ENCODE measurements at regions not wholly inside any gene's neighbourhood (a gene's known extent, or its start where the extent isn't known, plus 50 kb on each side); places are given as distances from the start of the nearest gene placed in this dataset.

GRCh38 chrX:123809854-123810375 lies 49.9 kb upstream of the XIAP start:
- DNase-seq (ENCODE audit: low spot score), result no peak
- TF ChIP-seq, protein P1, sequence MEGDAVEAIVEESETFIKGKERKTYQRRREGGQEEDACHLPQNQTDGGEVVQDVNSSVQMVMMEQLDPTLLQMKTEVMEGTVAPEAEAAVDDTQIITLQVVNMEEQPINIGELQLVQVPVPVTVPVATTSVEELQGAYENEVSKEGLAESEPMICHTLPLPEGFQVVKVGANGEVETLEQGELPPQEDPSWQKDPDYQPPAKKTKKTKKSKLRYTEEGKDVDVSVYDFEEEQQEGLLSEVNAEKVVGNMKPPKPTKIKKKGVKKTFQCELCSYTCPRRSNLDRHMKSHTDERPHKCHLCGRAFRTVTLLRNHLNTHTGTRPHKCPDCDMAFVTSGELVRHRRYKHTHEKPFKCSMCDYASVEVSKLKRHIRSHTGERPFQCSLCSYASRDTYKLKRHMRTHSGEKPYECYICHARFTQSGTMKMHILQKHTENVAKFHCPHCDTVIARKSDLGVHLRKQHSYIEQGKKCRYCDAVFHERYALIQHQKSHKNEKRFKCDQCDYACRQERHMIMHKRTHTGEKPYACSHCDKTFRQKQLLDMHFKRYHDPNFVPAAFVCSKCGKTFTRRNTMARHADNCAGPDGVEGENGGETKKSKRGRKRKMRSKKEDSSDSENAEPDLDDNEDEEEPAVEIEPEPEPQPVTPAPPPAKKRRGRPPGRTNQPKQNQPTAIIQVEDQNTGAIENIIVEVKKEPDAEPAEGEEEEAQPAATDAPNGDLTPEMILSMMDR (IDR thresholded peaks at IDR 0.05; ENCODE audit: extremely low read depth, missing control alignments), result no peak
